HEK293T (cell line): ENCODE measurements at regions not wholly inside any gene's neighbourhood (a gene's known extent, or its start where the extent isn't known, plus 50 kb on each side); places are given as distances from the start of the nearest gene placed in this dataset.

Experiments used
- CTBP1 ChIP-seq: fragments of 450-650 bp; IDR thresholded peaks from 2 replicates; pipeline ENCODE4 v1.6.1; 2016; ENCODE audit warnings: borderline replicate concordance
- TARDBP ChIP-seq: fragments of 450-650 bp; IDR thresholded peaks from 2 replicates; pipeline ENCODE4 v1.6.1; 2016

DNA sequence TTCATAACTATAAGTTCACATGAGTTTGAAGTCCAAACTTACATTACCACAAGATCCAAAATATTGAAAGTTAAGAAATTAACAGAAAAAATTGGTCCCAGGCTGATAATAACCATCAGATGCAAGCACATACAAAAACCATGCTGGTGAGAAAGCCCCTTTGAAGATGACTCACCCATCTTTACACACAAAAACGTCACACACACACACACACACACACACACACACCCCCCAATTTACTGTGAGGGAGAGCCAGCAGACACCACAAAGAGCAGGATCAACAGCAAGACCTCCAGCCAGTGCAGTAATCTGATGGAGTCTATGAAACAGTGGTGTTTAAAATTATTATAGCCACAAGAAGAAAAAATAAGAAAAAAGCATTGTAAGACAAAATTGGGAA lies 50.1 kb upstream of the DRGX start:
- TF ChIP-seq TARDBP: no peak
- no peak for TF ChIP-seq CTBP1
